HepG2 (cell line): ENCODE measurements at regions not wholly inside any gene's neighbourhood (a gene's known extent, or its start where the extent isn't known, plus 50 kb on each side); places are given as distances from the start of the nearest gene placed in this dataset.

Source experiments
- ATAC-seq: fragments of 200-7000 bp; cut with Tn5 transposase; 3 replicates; pipeline ENCODE4 v1.9.1; 2020; ENCODE audit warnings: mild to moderate bottlenecking, moderate library complexity
- BruUV-seq: library from RNA; stranded (reverse); fragments of 400-500 nt; replicated peaks from 2 replicates; lab custom pipeline; 2021; lab: Mats Ljungman, UMichigan
- CTCF ChIA-PET: fragments of 300-600 bp; formaldehyde crosslinking; extraction: SDS; loops from one replicate; lab custom pipeline; 2021; ENCODE audit warnings: low total read pairs, inconsistent platforms, low intra/inter-chr PET ratio; lab: Yijun Ruan, JAX
- POLR2A ChIA-PET: fragments of 350-600 bp; sonication (Branson Sonifier 250); formaldehyde crosslinking; loops from one replicate; lab custom pipeline; 2020; ENCODE audit warnings: antibody characterized with exemption, inconsistent platforms; lab: Yijun Ruan, JAX
- DNase-seq: peaks from one replicate; pipeline ENCODE4 v3.0.0-alpha.2; 2015; ENCODE audit warnings: low spot score
- FAIRE-seq: peaks from 3 replicates; lab custom pipeline; 2011; peaks lifted over from hg19 to GRCh38; lab: Jason Lieb, UNC
- H2AFZ ChIP-seq: one replicate; pipeline ENCODE4 v1.6.1; 2011; ENCODE audit warnings: low read length, inconsistent platforms
- H3K27ac ChIP-seq: fragments of 300-600 bp; 3 replicates; pipeline ENCODE4 v1.8.0; 2011; ENCODE audit warnings: mixed run types, mild to moderate bottlenecking, mixed read lengths, low read length, inconsistent platforms; ENCODE audit not compliant: insufficient read depth; ENCODE audit errors: extremely low read length
- H3K27me3 ChIP-seq, 2 experiments: fragments of 200-600 bp in 1 of 2; 2 replicates in 1 of 2; 3 replicates in 1 of 2; pipeline versions ENCODE4 v1.6.0 to v1.8.0; 2011; ENCODE audit warnings: low read length in 2 of 2, mild to moderate bottlenecking in 2 of 2, moderate library complexity in 2 of 2, inconsistent platforms in 1 of 2; ENCODE audit not compliant: insufficient read depth in 2 of 2, control insufficient read depth in 1 of 2
- H3K36me3 ChIP-seq, 2 experiments: fragments of 200-600 bp in 1 of 2; replicated peaks in 1 of 2; 2 replicates in 1 of 2; 3 replicates in 1 of 2; pipeline versions ENCODE4 v1.5.1 to v1.8.0; 2011; ENCODE audit warnings: low read length in 2 of 2, inconsistent platforms in 1 of 2; ENCODE audit not compliant: insufficient read depth in 2 of 2, control insufficient read depth in 1 of 2
- H3K4me1 ChIP-seq: 2 replicates; pipeline ENCODE4 v1.5.1; 2012; ENCODE audit warnings: low read length, inconsistent platforms; ENCODE audit not compliant: insufficient read depth
- H3K4me2 ChIP-seq: 2 replicates; pipeline ENCODE4 v1.6.0; 2011; ENCODE audit warnings: low read depth, low read length, inconsistent platforms
- H3K4me3 ChIP-seq, 3 experiments: fragments of 200-600 bp in 1 of 3; sonication (generic), shearing (Covaris generic) in 1 of 3; replicated peaks in 1 of 3; 2 replicates each; pipeline ENCODE4 v1.5.1; 2011 to 2016; ENCODE audit warnings: low read length in 3 of 3, inconsistent platforms in 2 of 3, low read depth in 2 of 3, mild to moderate bottlenecking in 2 of 3, control low read depth in 1 of 3, mixed read lengths in 1 of 3; ENCODE audit not compliant: insufficient read depth in 1 of 3
- H3K79me2 ChIP-seq: one replicate; pipeline ENCODE4 v1.6.1; 2011; ENCODE audit warnings: low read length, inconsistent platforms; ENCODE audit not compliant: insufficient read depth
- H3K9ac ChIP-seq: 2 replicates; pipeline ENCODE4 v1.6.0; 2011; ENCODE audit warnings: mild to moderate bottlenecking, low read depth, low read length, inconsistent platforms; ENCODE audit not compliant: insufficient read depth
- H3K9me3 ChIP-seq: 2 replicates; pipeline ENCODE4 v1.5.1; 2012; ENCODE audit warnings: mild to moderate bottlenecking, low read length
- H4K20me1 ChIP-seq: 2 replicates; pipeline ENCODE4 v1.6.0; 2011; ENCODE audit warnings: inconsistent platforms, mild to moderate bottlenecking, low read length, moderate library complexity; ENCODE audit not compliant: insufficient read depth
- ARID4A ChIP-seq: sonication (generic); formaldehyde crosslinking; IDR thresholded peaks from 2 replicates; pipeline ENCODE4 v1.5.0; 2020; ENCODE audit warnings: mild to moderate bottlenecking, missing genetic modification reagents, borderline replicate concordance
- NCOA5 ChIP-seq: sonication (generic); formaldehyde crosslinking; IDR thresholded peaks from 2 replicates; pipeline ENCODE4 v1.4.0; 2020; ENCODE audit warnings: missing genetic modification reagents
- POGK ChIP-seq: sonication (generic); formaldehyde crosslinking; conservative IDR thresholded peaks from 2 replicates; pipeline ENCODE4 v1.8.0; 2022; ENCODE audit warnings: mild to moderate bottlenecking, moderate library complexity, missing genetic modification reagents
- SNAPC4 ChIP-seq: sonication (generic); formaldehyde crosslinking; IDR thresholded peaks from 2 replicates; pipeline ENCODE4 v1.4.0; 2020; ENCODE audit warnings: mild to moderate bottlenecking, missing genetic modification reagents
- ZNF629 ChIP-seq: sonication (generic); formaldehyde crosslinking; conservative IDR thresholded peaks from 2 replicates; pipeline ENCODE4 v1.5.0; 2020; ENCODE audit warnings: missing genetic modification reagents
- ZNF724P ChIP-seq: sonication (generic); formaldehyde crosslinking; IDR thresholded peaks from 2 replicates; pipeline ENCODE4 v1.8.0; 2022; ENCODE audit warnings: missing genetic modification reagents, borderline replicate concordance
- WGBS: methylation state at CpG from one replicate; pipeline ENCODE4 v1.1.6; 2017; ENCODE audit warnings: low lambda C conversion rate; 5-methylcytosine and 5-hydroxymethylcytosine counted together
- in situ Hi-C: cut with HindIII; loops from 2 replicates; pipeline ENCODE4 v1.10.0; 2017; ENCODE audit warnings: low pct_unique_long_range_greater_than_20kb; ENCODE audit not compliant: extremely low pct_ligation_motif_present
- intact Hi-C: fragments of 100-400 bp; cut with micrococcal nuclease; formaldehyde crosslinking; loops from one replicate; pipeline ENCODE4 v1.10.0; 2022; ENCODE audit not compliant: unreplicated experiment

GRCh38 chr16:86030116-86030515 lies 131.2 kb downstream of the IRF8 start:
- Histone ChIP-seq H3K79me2 (no peaks in the 10 kb centered on the region), H3K4me3 (no peak overlapping the region), H3K27ac (no peak overlapping the region), H3K9me3 (no peaks in the 10 kb centered on the region), H3K36me3 (no peaks in the 10 kb centered on the region), H3K9ac (no peak overlapping the region), H2AFZ (no peak overlapping the region), H3K4me2 (no peak overlapping the region), H4K20me1 (no peaks in the 10 kb centered on the region), H3K27me3 (peaks cover 11 to 27% of the 10 kb centered on the region in 2 experiments; a peak in 4 of 5 replicates), H3K4me1 (no peaks in the 10 kb centered on the region)
- ChIA-PET CTCF (no interaction called here), POLR2A (no interaction called here)
- WGBS, result 30% methylated on average over 10 of the region's 10 CpGs
- BruUV-seq, result no TSS peak
- intact Hi-C loops (no loop called here), in situ Hi-C loops (no loop called here)
- no peak for ATAC-seq
- TF ChIP-seq ARID4A (CRISPR knock-in tag), result no peak
- 0 out of 2 replicates have a peak, but pooled peaks have one; percentile 41 for TF ChIP-seq ZNF629 (CRISPR knock-in tag)
- FAIRE-seq, result no peak
- DNase-seq, result no peak

GRCh38 chr16:86031141-86031678 lies 132.2 kb downstream of the IRF8 start:
- Histone ChIP-seq H3K27me3 (peaks cover 9 to 26% of the 10 kb centered on the region in 2 experiments; a peak in 4 of 5 replicates), H4K20me1 (no peaks in the 10 kb centered on the region), H3K9me3 (no peaks in the 10 kb centered on the region), H3K4me2 (no peak overlapping the region), H3K27ac (no peak overlapping the region), H3K79me2 (no peaks in the 10 kb centered on the region), H3K4me1 (no peaks in the 10 kb centered on the region), H2AFZ (no peak overlapping the region), H3K9ac (no peak overlapping the region), H3K4me3 (no peak overlapping the region), H3K36me3 (no peaks in the 10 kb centered on the region)
- POLR2A ChIA-PET, result no interaction called here
- intact Hi-C loops (no loop called here), in situ Hi-C loops (no loop called here)
- no peak for ATAC-seq
- no TSS peak for BruUV-seq
- DNase-seq, result no peak
- 53% methylated on average over 5 of the region's 5 CpGs for WGBS
- no peak for FAIRE-seq
- CTCF ChIA-PET, result no interaction called here
- no peak for TF ChIP-seq SNAPC4
- no peak for TF ChIP-seq ZNF724P (CRISPR knock-in tag)
- TF ChIP-seq NCOA5 (CRISPR knock-in tag), result no peak
- TF ChIP-seq POGK (CRISPR knock-in tag), result no peak
